PFSK-1 (cell line): ENCODE measurements at regions not wholly inside any gene's neighbourhood (a gene's known extent, or its start where the extent isn't known, plus 50 kb on each side); places are given as distances from the start of the nearest gene placed in this dataset.

Experiments
- FOXP2 ChIP-seq: optimal IDR thresholded peaks from 2 replicates; pipeline ENCODE3; 2011; ENCODE audit warnings: borderline replicate concordance, control low read depth, inconsistent platforms; ENCODE audit not compliant: insufficient read depth; ENCODE audit errors: extremely low read length, extremely low read depth
- POLR2AphosphoS5 ChIP-seq: IDR thresholded peaks from 2 replicates; pipeline ENCODE4 v1.6.1; 2012; ENCODE audit warnings: low read depth, mild to moderate bottlenecking, control low read depth, low read length, moderate library complexity
- REST ChIP-seq, 2 experiments: IDR thresholded peaks; 2 replicates each; pipeline versions ENCODE4 v1.6.1 to v1.8.0; 2011 to 2012; ENCODE audit warnings: low read depth in 2 of 2, low read length in 2 of 2, control low read depth in 1 of 2, inconsistent platforms in 1 of 2, mild to moderate bottlenecking in 1 of 2, moderate library complexity in 1 of 2; ENCODE audit not compliant: insufficient read depth in 1 of 2
- SIN3A ChIP-seq: IDR thresholded peaks from 2 replicates; pipeline ENCODE4 v1.6.1; 2012; ENCODE audit warnings: mild to moderate bottlenecking, low read length, moderate library complexity, borderline replicate concordance; ENCODE audit not compliant: insufficient read depth
- TAF1 ChIP-seq: IDR thresholded peaks from 2 replicates; pipeline ENCODE4 v1.6.1; 2012; ENCODE audit warnings: low read length, control low read depth, borderline replicate concordance; ENCODE audit not compliant: insufficient read depth

DNA sequence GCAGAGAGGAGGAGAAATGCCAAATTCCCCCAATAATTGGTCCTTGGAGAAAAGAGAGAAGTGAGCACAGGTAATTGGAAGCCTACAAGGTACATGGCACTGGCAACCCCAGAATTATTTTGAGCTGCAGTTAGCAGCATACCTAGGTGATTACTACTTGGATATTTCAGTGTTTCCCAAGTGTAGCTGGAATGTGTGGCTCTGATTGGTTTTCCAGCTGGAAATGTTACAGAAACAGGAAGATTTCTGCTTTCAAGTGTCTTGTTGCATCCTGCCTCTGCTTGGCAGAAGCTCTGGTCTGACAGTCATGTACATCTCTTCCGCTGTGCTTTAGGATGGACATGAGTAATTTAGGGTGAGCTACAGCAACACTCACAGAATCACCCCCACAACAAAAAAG, 262.1 kb downstream of the ENC1 start:
- no peak for TF ChIP-seq SIN3A
- no peak for TF ChIP-seq FOXP2
- no peak for TF ChIP-seq REST (IDR thresholded peaks at IDR 0.05; ENCODE audit: insufficient read depth in 1 of 2, low read depth in 2 of 2, low read length in 2 of 2)
- no peak for TF ChIP-seq TAF1
- TF ChIP-seq POLR2AphosphoS5: no peak

DNA sequence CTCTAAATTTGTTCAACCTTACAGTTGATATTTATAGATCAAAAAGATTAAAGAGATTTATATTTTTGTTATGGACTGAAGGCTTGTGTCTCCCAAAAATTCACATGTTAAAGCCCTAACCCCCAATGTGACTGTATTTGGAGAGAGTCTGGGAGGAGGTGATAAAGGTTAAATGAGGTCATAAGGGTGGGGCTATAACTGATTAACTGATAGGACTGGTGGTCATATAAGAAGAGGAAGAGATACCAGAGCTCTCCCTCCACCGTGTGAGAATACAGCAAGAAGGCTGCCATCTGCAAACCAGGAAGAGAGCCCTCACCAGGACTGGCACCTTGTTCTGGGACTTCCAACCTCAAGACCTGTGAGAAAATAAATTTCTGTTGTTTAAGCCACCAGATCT, 264.3 kb downstream of the ENC1 start:
- TF ChIP-seq POLR2AphosphoS5 (no peak), FOXP2 (no peak), SIN3A (no peak), TAF1 (no peak), REST (IDR thresholded peaks at IDR 0.05; ENCODE audit: insufficient read depth in 1 of 2, low read depth in 2 of 2, low read length in 2 of 2) (no peak)

GRCh38 chr5:74375271-74375670, 265.3 kb downstream of the ENC1 start:
- TF ChIP-seq POLR2AphosphoS5 (no peak), FOXP2 (no peak), TAF1 (no peak), REST (IDR thresholded peaks at IDR 0.05; ENCODE audit: insufficient read depth in 1 of 2, low read depth in 2 of 2, low read length in 2 of 2) (no peak), SIN3A (no peak)

DNA sequence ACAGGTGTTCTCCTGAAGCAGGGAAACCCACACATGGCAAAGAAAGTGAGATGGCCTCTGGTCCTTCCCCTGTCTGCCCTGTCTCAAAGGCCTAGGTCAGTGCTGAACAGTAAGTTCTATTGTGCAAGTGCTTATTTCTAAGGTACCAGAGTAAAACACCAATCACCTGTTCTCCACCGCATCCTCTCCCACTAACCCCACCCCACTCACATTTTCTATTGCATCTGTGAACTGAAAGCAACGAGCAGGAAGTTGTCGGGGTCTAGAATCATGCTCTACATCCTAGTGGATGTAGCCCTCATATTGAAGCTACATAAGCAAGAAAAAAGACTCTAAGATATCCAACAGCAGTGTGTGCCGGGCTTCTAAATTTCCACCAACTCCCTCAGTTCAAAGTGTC, 265.9 kb downstream of the ENC1 start:
- TF ChIP-seq FOXP2: no peak
- TF ChIP-seq REST (IDR thresholded peaks at IDR 0.05; ENCODE audit: insufficient read depth in 1 of 2, low read depth in 2 of 2, low read length in 2 of 2): no peak
- no peak for TF ChIP-seq POLR2AphosphoS5
- no peak for TF ChIP-seq TAF1
- TF ChIP-seq SIN3A: no peak

GRCh38 chr5:74373076-74373475, 267.5 kb downstream of the ENC1 start:
- TF ChIP-seq REST (IDR thresholded peaks at IDR 0.05; ENCODE audit: insufficient read depth in 1 of 2, low read depth in 2 of 2, low read length in 2 of 2): no peak
- no peak for TF ChIP-seq FOXP2
- TF ChIP-seq POLR2AphosphoS5: no peak
- TF ChIP-seq SIN3A: no peak
- TF ChIP-seq TAF1: no peak
